CD4-positive, alpha-beta T cell (primary cell): ENCODE measurements at regions not wholly inside any gene's neighbourhood (a gene's known extent, or its start where the extent isn't known, plus 50 kb on each side); places are given as distances from the start of the nearest gene placed in this dataset.
A peak's percentile ranks its signal among the peaks of the same experiment; 100 is the strongest.

ENCODE experiments used
- ATAC-seq: fragments of 200-7000 bp; cut with Tn5 transposase; one replicate; pipeline ENCODE4 v1.10.0; 2022; ENCODE audit warnings: mild to moderate bottlenecking; ENCODE audit not compliant: poor library complexity
- CTCF ChIA-PET: fragments of 350-600 bp; sonication (Branson Sonifier 250); formaldehyde crosslinking; loops from one replicate; lab custom pipeline; 2021; ENCODE audit warnings: antibody characterized with exemption, inconsistent platforms; lab: Charles Lee
- POLR2A ChIA-PET: fragments of 350-600 bp; sonication (Branson Sonifier 250); formaldehyde crosslinking; loops from one replicate; lab custom pipeline; 2021; ENCODE audit warnings: antibody characterized with exemption, inconsistent platforms; lab: Charles Lee
- DNase-seq, 14 experiments: peaks; one replicate each; pipeline ENCODE4 v3.0.0-alpha.2; 2013 to 2020; ENCODE audit warnings: mixed read lengths in 2 of 14
- H3K27ac ChIP-seq, 2 donors: one replicate each; pipeline versions ENCODE4 v1.5.1 to v1.7.0; 2013; ENCODE audit warnings: low read length in 2 of 2, low read depth in 1 of 2, mild to moderate bottlenecking in 1 of 2
- H3K27me3 ChIP-seq, 2 experiments: 1 replicate in 1 of 2; 2 replicates in 1 of 2; pipeline versions ENCODE4 v1.6.1 to v1.7.0; 2013; ENCODE audit warnings: low read length in 2 of 2, control low read depth in 1 of 2, mild to moderate bottlenecking in 1 of 2, moderate library complexity in 1 of 2; ENCODE audit not compliant: insufficient read depth in 2 of 2, control insufficient read depth in 1 of 2
- H3K36me3 ChIP-seq: one replicate; pipeline ENCODE4 v1.6.1; 2013; ENCODE audit warnings: low read length, control low read depth; ENCODE audit not compliant: insufficient read depth
- H3K4me1 ChIP-seq: one replicate; pipeline ENCODE4 v1.6.1; 2013; ENCODE audit warnings: low read length, control low read depth; ENCODE audit not compliant: insufficient read depth
- H3K4me3 ChIP-seq: one replicate; pipeline ENCODE4 v1.5.1; 2013; ENCODE audit warnings: mild to moderate bottlenecking, low read length, moderate library complexity
- H3K9me3 ChIP-seq, 2 experiments: 1 replicate in 1 of 2; 2 replicates in 1 of 2; pipeline versions ENCODE4 v1.6.1 to v1.7.0; 2013; ENCODE audit warnings: low read length in 2 of 2, mild to moderate bottlenecking in 2 of 2, control low read depth in 1 of 2, moderate library complexity in 1 of 2; ENCODE audit not compliant: control insufficient read depth in 1 of 2, insufficient read depth in 1 of 2
- H3K27ac Mint-ChIP-seq: one replicate; pipeline ENCODE4 v1.8.0; 2020; ENCODE audit warnings: mixed read lengths
- H3K27me3 Mint-ChIP-seq: one replicate; pipeline ENCODE4 v1.8.0; 2021; ENCODE audit warnings: mixed read lengths
- H3K36me3 Mint-ChIP-seq: one replicate; pipeline ENCODE4 v1.8.0; 2021; ENCODE audit warnings: low read depth, mixed read lengths
- H3K4me1 Mint-ChIP-seq: one replicate; pipeline ENCODE4 v1.8.0; 2021; ENCODE audit warnings: low read depth, mixed read lengths
- H3K4me3 Mint-ChIP-seq: one replicate; pipeline ENCODE4 v1.8.0; 2020; ENCODE audit warnings: mild to moderate bottlenecking, mixed read lengths
- H3K9me3 Mint-ChIP-seq: one replicate; pipeline ENCODE4 v1.8.0; 2020; ENCODE audit warnings: mixed read lengths
- intact Hi-C, 2 experiments: fragments of 100-400 bp; cut with DNase I in 1 of 2; cut with micrococcal nuclease in 1 of 2; formaldehyde crosslinking; loops; one replicate each; pipeline versions ENCODE4 v1.15.1 to v1.9.0; 2023 to 2025; cut with DNase I, micrococcal nuclease
- TF ChIP-seq, protein P1 (sequence below): fragments of 200-600 bp; IDR thresholded peaks from one replicate; pipeline ENCODE4 v1.8.0; 2022; ENCODE audit warnings: antibody characterized with exemption, mild to moderate bottlenecking

GRCh38 chr6:27133281-27134227 lies 113.9 kb upstream of the PRSS16 start:
- no peaks in the 10 kb centered on the region for H3K36me3 Mint-ChIP-seq
- CTCF ChIA-PET = interaction anchor here (0.7 to 1.6 kb wide), 5 partner anchors 9 to 473 kb away, joined by 3 to 6 read pairs (median 3); a partner anchor contains a TSS

DNA sequence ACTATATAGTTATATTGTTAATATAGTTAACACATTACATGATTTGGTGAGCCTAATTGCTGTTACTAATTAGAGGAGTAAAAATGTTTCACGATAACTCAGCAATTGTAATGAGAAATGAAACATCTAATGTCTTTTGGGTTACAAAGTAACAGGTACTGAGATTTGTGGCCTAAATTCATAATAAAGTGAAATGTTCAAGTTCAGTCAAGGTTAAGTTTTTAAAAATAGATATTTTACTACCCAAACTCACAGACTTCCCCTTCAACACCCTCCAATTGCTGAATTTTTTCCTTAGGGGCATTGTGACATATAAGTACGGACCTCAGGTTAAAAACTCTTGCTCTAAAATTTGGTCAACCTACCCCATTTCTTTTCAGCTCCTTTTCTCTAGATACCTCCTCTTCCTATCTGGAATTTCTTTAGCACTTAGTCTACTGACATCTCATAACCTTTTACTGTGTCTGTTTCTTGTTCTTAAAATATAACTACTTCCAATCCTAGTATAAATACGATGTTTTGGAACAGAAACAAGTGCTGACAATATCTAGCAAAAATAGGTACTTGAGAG lies 112.3 kb upstream of the PRSS16 start:
- Histone ChIP-seq H3K36me3 (no peaks in the 10 kb centered on the region), H3K27me3 (no peaks in the 10 kb centered on the region), H3K9me3 (no peaks in the 10 kb centered on the region), H3K27ac (no peak overlapping the region), H3K4me1 (peaks cover 36% of the 10 kb centered on the region), H3K4me3 (no peak overlapping the region)
- no peaks in the 10 kb centered on the region for H3K27me3 Mint-ChIP-seq
- no peaks in the 10 kb centered on the region for H3K9me3 Mint-ChIP-seq
- intact Hi-C loops = loop anchor here (5.0 to 10.0 kb wide), 5 partner anchors 820 to 1110 kb away; a partner anchor contains a TSS
- POLR2A ChIA-PET = interaction anchor here (2.5 to 5.9 kb wide), 4 partner anchors 12 to 1092 kb away, joined by 16 to 534 read pairs (median 32); a partner anchor contains a TSS
- TF ChIP-seq, protein P1, sequence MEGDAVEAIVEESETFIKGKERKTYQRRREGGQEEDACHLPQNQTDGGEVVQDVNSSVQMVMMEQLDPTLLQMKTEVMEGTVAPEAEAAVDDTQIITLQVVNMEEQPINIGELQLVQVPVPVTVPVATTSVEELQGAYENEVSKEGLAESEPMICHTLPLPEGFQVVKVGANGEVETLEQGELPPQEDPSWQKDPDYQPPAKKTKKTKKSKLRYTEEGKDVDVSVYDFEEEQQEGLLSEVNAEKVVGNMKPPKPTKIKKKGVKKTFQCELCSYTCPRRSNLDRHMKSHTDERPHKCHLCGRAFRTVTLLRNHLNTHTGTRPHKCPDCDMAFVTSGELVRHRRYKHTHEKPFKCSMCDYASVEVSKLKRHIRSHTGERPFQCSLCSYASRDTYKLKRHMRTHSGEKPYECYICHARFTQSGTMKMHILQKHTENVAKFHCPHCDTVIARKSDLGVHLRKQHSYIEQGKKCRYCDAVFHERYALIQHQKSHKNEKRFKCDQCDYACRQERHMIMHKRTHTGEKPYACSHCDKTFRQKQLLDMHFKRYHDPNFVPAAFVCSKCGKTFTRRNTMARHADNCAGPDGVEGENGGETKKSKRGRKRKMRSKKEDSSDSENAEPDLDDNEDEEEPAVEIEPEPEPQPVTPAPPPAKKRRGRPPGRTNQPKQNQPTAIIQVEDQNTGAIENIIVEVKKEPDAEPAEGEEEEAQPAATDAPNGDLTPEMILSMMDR = no peak
- peak overlapping the region; percentile 43 for H3K27ac Mint-ChIP-seq
- H3K4me3 Mint-ChIP-seq = peak overlapping the region; percentile 39
- ATAC-seq = no peak
- no peak for DNase-seq
- H3K36me3 Mint-ChIP-seq = no peaks in the 10 kb centered on the region
- H3K4me1 Mint-ChIP-seq = peaks cover 33% of the 10 kb centered on the region
- CTCF ChIA-PET = interaction anchor here (0.9 kb wide), 1 partner anchor 13 kb away, joined by 4 read pairs; no protein-coding TSS in a partner anchor

More at GRCh38 chr6:27133281-27134227, 113.9 kb upstream of the PRSS16 start:
- DNase-seq (peak; percentile 59 to 88 (median 70)), ATAC-seq (peak; percentile 22)
- Histone ChIP-seq H3K27ac (peak overlapping the region; percentile 79 to 81), H3K4me1 (peaks cover 31% of the 10 kb centered on the region), H3K9me3 (no peaks in the 10 kb centered on the region), H3K27me3 (no peaks in the 10 kb centered on the region), H3K36me3 (no peaks in the 10 kb centered on the region), H3K4me3 (peak overlapping the region; percentile 75)
- no peak overlapping the region for H3K4me3 Mint-ChIP-seq
- intact Hi-C loops = loop anchor here (1.0 to 10.0 kb wide), 16 partner anchors 12 to 1849 kb away; partner anchors contain the start of gene ABT1 (in 1 of the 2)
- no peaks in the 10 kb centered on the region for H3K9me3 Mint-ChIP-seq
- no peak overlapping the region for H3K27ac Mint-ChIP-seq
- no peaks in the 10 kb centered on the region for H3K27me3 Mint-ChIP-seq
- POLR2A ChIA-PET = interaction anchor here (0.6 to 5.9 kb wide), 46 partner anchors 14 to 1751 kb away, joined by 3 to 534 read pairs (median 12); partner anchors contain the start of genes HMGN4 and ZNF184
- TF ChIP-seq, protein P1 = no peak
- H3K4me1 Mint-ChIP-seq = peaks cover 18% of the 10 kb centered on the region

GRCh38 chr6:27136077-27136644 lies 111.3 kb upstream of the PRSS16 start:
- Histone ChIP-seq H3K4me3 (no peak overlapping the region), H3K9me3 (no peaks in the 10 kb centered on the region), H3K4me1 (peaks cover 35% of the 10 kb centered on the region), H3K27me3 (no peaks in the 10 kb centered on the region), H3K27ac (no peak overlapping the region), H3K36me3 (no peaks in the 10 kb centered on the region)
- intact Hi-C loops = loop anchor here (5.0 to 10.0 kb wide), 5 partner anchors 821 to 1111 kb away; a partner anchor contains a TSS
- H3K27ac Mint-ChIP-seq = no peak overlapping the region
- no peaks in the 10 kb centered on the region for H3K9me3 Mint-ChIP-seq
- H3K4me1 Mint-ChIP-seq = peaks cover 32% of the 10 kb centered on the region
- H3K4me3 Mint-ChIP-seq = no peak overlapping the region
- ATAC-seq (no peak), DNase-seq (no peak)
- no peaks in the 10 kb centered on the region for H3K27me3 Mint-ChIP-seq
- TF ChIP-seq, protein P1 = no peak
- CTCF ChIA-PET = no interaction called here
- H3K36me3 Mint-ChIP-seq = no peaks in the 10 kb centered on the region
- POLR2A ChIA-PET = interaction anchor here (1.7 kb wide), 1 partner anchor 11 kb away, joined by 11 read pairs; a partner anchor contains a TSS
